H9 (cell line): ENCODE measurements at regions not wholly inside any gene's neighbourhood (a gene's known extent, or its start where the extent isn't known, plus 50 kb on each side); places are given as distances from the start of the nearest gene placed in this dataset.

Experiments
- DNase-seq: peaks from one replicate; pipeline ENCODE4 v3.0.0-alpha.2; 2017
- H2AFZ ChIP-seq: one replicate; pipeline ENCODE4 v1.6.1; 2013; ENCODE audit warnings: mild to moderate bottlenecking, low read length, control low read depth, moderate library complexity
- H2AK5ac ChIP-seq: 2 replicates; pipeline ENCODE4 v1.6.1; 2013; ENCODE audit warnings: low read length, control low read depth, mixed read lengths; ENCODE audit not compliant: insufficient read length
- H2BK120ac ChIP-seq: one replicate; pipeline ENCODE4 v1.6.1; 2013; ENCODE audit warnings: low read depth, mild to moderate bottlenecking, low read length, control low read depth, inconsistent platforms; ENCODE audit not compliant: poor library complexity, severe bottlenecking
- H2BK12ac ChIP-seq: 2 replicates; pipeline ENCODE4 v1.6.1; 2013; ENCODE audit warnings: low read length, control low read depth, mixed read lengths, low read depth; ENCODE audit not compliant: insufficient read length
- H2BK15ac ChIP-seq: 2 replicates; pipeline ENCODE4 v1.6.1; 2013; ENCODE audit warnings: low read depth, low read length, control low read depth
- H2BK20ac ChIP-seq: one replicate; pipeline ENCODE4 v1.6.1; 2013; ENCODE audit warnings: low read depth, mild to moderate bottlenecking, low read length, control low read depth, inconsistent platforms; ENCODE audit not compliant: poor library complexity, severe bottlenecking
- H2BK5ac ChIP-seq: 2 replicates; pipeline ENCODE4 v1.6.1; 2013; ENCODE audit warnings: low read length, control low read depth, mixed read lengths; ENCODE audit not compliant: insufficient read length
- H3K14ac ChIP-seq: 2 replicates; pipeline ENCODE4 v1.6.1; 2013; ENCODE audit warnings: low read length, control low read depth; ENCODE audit not compliant: insufficient read depth
- H3K18ac ChIP-seq: 2 replicates; pipeline ENCODE4 v1.6.1; 2013; ENCODE audit warnings: low read depth, mild to moderate bottlenecking, mixed read lengths, low read length, control low read depth; ENCODE audit not compliant: insufficient read length
- H3K23ac ChIP-seq: 2 replicates; pipeline ENCODE4 v1.6.1; 2013; ENCODE audit warnings: low read length, control low read depth, mixed read lengths, low read depth; ENCODE audit not compliant: insufficient read length
- H3K23me2 ChIP-seq: 2 replicates; pipeline ENCODE4 v1.6.1; 2013; ENCODE audit warnings: low read depth, mild to moderate bottlenecking, mixed read lengths, low read length, control low read depth; ENCODE audit not compliant: insufficient read length, poor library complexity, severe bottlenecking
- H3K27ac ChIP-seq: 2 replicates; pipeline ENCODE4 v1.5.1; 2013; ENCODE audit warnings: low read length, control low read depth, mixed read lengths, low read depth; ENCODE audit not compliant: insufficient read length
- H3K27me3 ChIP-seq: 2 replicates; pipeline ENCODE4 v1.6.1; 2013; ENCODE audit warnings: low read length, control low read depth, inconsistent platforms; ENCODE audit not compliant: insufficient read depth
- H3K4ac ChIP-seq: 2 replicates; pipeline ENCODE4 v1.6.1; 2013; ENCODE audit warnings: low read depth, mild to moderate bottlenecking, control low read depth, inconsistent platforms, low read length, moderate library complexity
- H3K4me1 ChIP-seq: 2 replicates; pipeline ENCODE4 v1.6.1; 2013; ENCODE audit warnings: low read length, control low read depth, inconsistent platforms; ENCODE audit not compliant: insufficient read depth
- H3K4me2 ChIP-seq: 2 replicates; pipeline ENCODE4 v1.6.1; 2013; ENCODE audit warnings: low read length, control low read depth, mixed read lengths; ENCODE audit not compliant: insufficient read length, insufficient read depth
- H3K56ac ChIP-seq: 2 replicates; pipeline ENCODE4 v1.6.1; 2013; ENCODE audit warnings: low read depth, mild to moderate bottlenecking, mixed read lengths, low read length, control low read depth; ENCODE audit not compliant: insufficient read length
- H3K79me1 ChIP-seq: 2 replicates; pipeline ENCODE4 v1.6.1; 2013; ENCODE audit warnings: low read depth, mild to moderate bottlenecking, moderate library complexity, low read length, control low read depth, inconsistent platforms; ENCODE audit not compliant: insufficient read depth, poor library complexity, severe bottlenecking
- H3K79me2 ChIP-seq: 2 replicates; pipeline ENCODE4 v1.6.1; 2013; ENCODE audit warnings: low read length, control low read depth, inconsistent platforms; ENCODE audit not compliant: insufficient read depth
- H3K9ac ChIP-seq: 2 replicates; pipeline ENCODE4 v1.6.1; 2013; ENCODE audit warnings: low read length, control low read depth, mixed read lengths; ENCODE audit not compliant: insufficient read length; ENCODE audit errors: extremely low read depth
- H3K9me3 ChIP-seq: one replicate; pipeline ENCODE4 v1.6.1; 2013; ENCODE audit warnings: low read depth, low read length, inconsistent platforms; ENCODE audit not compliant: control insufficient read depth
- H3T11ph ChIP-seq: one replicate; pipeline ENCODE4 v1.6.1; 2013; ENCODE audit warnings: mild to moderate bottlenecking, low read length, control low read depth, inconsistent platforms
- H4K20me1 ChIP-seq: one replicate; pipeline ENCODE4 v1.6.1; 2013; ENCODE audit not compliant: control insufficient read depth, insufficient read length, insufficient read depth
- H4K5ac ChIP-seq: 2 replicates; pipeline ENCODE4 v1.6.1; 2013; ENCODE audit warnings: low read depth, mild to moderate bottlenecking, mixed read lengths, low read length, control low read depth; ENCODE audit not compliant: insufficient read length
- H4K8ac ChIP-seq: replicated peaks from 2 replicates; pipeline ENCODE4 v1.6.1; 2013; ENCODE audit warnings: low read length, control low read depth, mixed read lengths, low read depth; ENCODE audit not compliant: insufficient read length
- H4K91ac ChIP-seq: 2 replicates; pipeline ENCODE4 v1.6.1; 2013; ENCODE audit warnings: low read depth, mild to moderate bottlenecking, moderate library complexity, mixed read lengths, low read length, control low read depth; ENCODE audit not compliant: insufficient read length
- H3K27ac Mint-ChIP-seq, 3 experiments: 2 replicates in 2 of 3; 3 replicates in 1 of 3; pipeline ENCODE4 v1.8.0; 2020 to 2021; ENCODE audit warnings: mixed read lengths in 3 of 3, mild to moderate bottlenecking in 1 of 3, moderate library complexity in 1 of 3
- H3K27me3 Mint-ChIP-seq: 2 replicates; pipeline ENCODE4 v1.8.0; 2021; ENCODE audit warnings: low read depth, mild to moderate bottlenecking, moderate library complexity, mixed read lengths
- H3K36me3 Mint-ChIP-seq, 3 experiments: 2 replicates in 2 of 3; 3 replicates in 1 of 3; pipeline ENCODE4 v1.8.0; 2020 to 2021; ENCODE audit warnings: low read depth in 3 of 3, mixed read lengths in 3 of 3; ENCODE audit not compliant: insufficient read depth in 1 of 3
- H3K4me1 Mint-ChIP-seq, 2 experiments: 2 replicates each; pipeline ENCODE4 v1.8.0; 2020; ENCODE audit warnings: mixed read lengths in 2 of 2
- H3K4me3 Mint-ChIP-seq, 2 experiments: 2 replicates in 1 of 2; 3 replicates in 1 of 2; pipeline ENCODE4 v1.8.0; 2020 to 2021; ENCODE audit warnings: mild to moderate bottlenecking in 2 of 2, mixed read lengths in 2 of 2, moderate library complexity in 1 of 2
- H3K9me3 Mint-ChIP-seq, 2 experiments: 2 replicates in 1 of 2; 3 replicates in 1 of 2; pipeline ENCODE4 v1.8.0; 2020; ENCODE audit warnings: mild to moderate bottlenecking in 2 of 2, mixed read lengths in 2 of 2, moderate library complexity in 1 of 2
- WGBS: extraction: QIAGEN DNeasy Blood & Tissue Kit; methylation state at CpG from one replicate; pipeline ENCODE4 v1.1.7; 2013; ENCODE audit warnings: missing lambda C conversion rate, low lambda C conversion rate, mixed read lengths; ENCODE audit not compliant: insufficient read length; ENCODE audit errors: extremely low coverage; 5-methylcytosine and 5-hydroxymethylcytosine counted together
- TF ChIP-seq, protein P1 (sequence below): fragments of 200-600 bp; sonication (generic); conservative IDR thresholded peaks from 3 replicates; pipeline ENCODE4 v1.8.0; 2021; ENCODE audit warnings: antibody characterized with exemption, mild to moderate bottlenecking

GRCh38 chr13:110777251-110777820, 63.8 kb downstream of the ING1 start:
- Histone ChIP-seq H4K20me1 (no peaks in the 10 kb centered on the region), H3K4me2 (no peak overlapping the region), H3K4me1 (no peaks in the 10 kb centered on the region), H3K56ac (no peak overlapping the region), H3T11ph (no peak overlapping the region), H2BK120ac (no peak overlapping the region), H3K79me2 (no peaks in the 10 kb centered on the region), H4K91ac (no peak overlapping the region), H2BK15ac (no peak overlapping the region), H2AK5ac (no peak overlapping the region), H3K9me3 (peaks cover 3% of the 10 kb centered on the region), H3K18ac (no peak overlapping the region), H3K79me1 (no peaks in the 10 kb centered on the region), H3K23me2 (no peaks in the 10 kb centered on the region), H2BK20ac (no peak overlapping the region), H3K27me3 (no peaks in the 10 kb centered on the region), H3K23ac (no peak overlapping the region), H3K27ac (no peak overlapping the region), H4K5ac (no peak overlapping the region), H2BK5ac (no peak overlapping the region), H3K14ac (no peak overlapping the region), H3K4ac (no peak overlapping the region), H4K8ac (no peak overlapping the region), H2AFZ (no peak overlapping the region), H3K9ac (no peak overlapping the region), H2BK12ac (no peak overlapping the region)
- Mint-ChIP-seq H3K27me3 (peaks cover 9% of the 10 kb centered on the region), H3K36me3 (peaks cover 4 to 16% (median 11%) of the 10 kb centered on the region in 3 experiments; a peak in 6 of 7 replicates), H3K4me1 (peaks cover 0 to 6% of the 10 kb centered on the region in 2 experiments; a peak in 2 of 4 replicates), H3K4me3 (no peak overlapping the region; a peak in 1 of 5 replicates), H3K27ac (no peak overlapping the region), H3K9me3 (peaks cover 15 to 18% of the 10 kb centered on the region in 2 experiments)
- no CpG with 5 or more reads among the region's 3 CpGs for WGBS
- TF ChIP-seq, protein P1, sequence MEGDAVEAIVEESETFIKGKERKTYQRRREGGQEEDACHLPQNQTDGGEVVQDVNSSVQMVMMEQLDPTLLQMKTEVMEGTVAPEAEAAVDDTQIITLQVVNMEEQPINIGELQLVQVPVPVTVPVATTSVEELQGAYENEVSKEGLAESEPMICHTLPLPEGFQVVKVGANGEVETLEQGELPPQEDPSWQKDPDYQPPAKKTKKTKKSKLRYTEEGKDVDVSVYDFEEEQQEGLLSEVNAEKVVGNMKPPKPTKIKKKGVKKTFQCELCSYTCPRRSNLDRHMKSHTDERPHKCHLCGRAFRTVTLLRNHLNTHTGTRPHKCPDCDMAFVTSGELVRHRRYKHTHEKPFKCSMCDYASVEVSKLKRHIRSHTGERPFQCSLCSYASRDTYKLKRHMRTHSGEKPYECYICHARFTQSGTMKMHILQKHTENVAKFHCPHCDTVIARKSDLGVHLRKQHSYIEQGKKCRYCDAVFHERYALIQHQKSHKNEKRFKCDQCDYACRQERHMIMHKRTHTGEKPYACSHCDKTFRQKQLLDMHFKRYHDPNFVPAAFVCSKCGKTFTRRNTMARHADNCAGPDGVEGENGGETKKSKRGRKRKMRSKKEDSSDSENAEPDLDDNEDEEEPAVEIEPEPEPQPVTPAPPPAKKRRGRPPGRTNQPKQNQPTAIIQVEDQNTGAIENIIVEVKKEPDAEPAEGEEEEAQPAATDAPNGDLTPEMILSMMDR: no peak
- DNase-seq: no peak
